GM19351 (cell line): ENCODE measurements at regions not wholly inside any gene's neighbourhood (a gene's known extent, or its start where the extent isn't known, plus 50 kb on each side); places are given as distances from the start of the nearest gene placed in this dataset.
"Not testable (repeated sequence)": the region's sequence is repeated elsewhere in the genome, so short reads cannot be mapped to it uniquely, and the experiment has no call there.

Experiments used
- ATAC-seq: cut with Tn5 transposase; IDR thresholded peaks from one replicate; pipeline ENCODE4 v1.9.1; 2021; ENCODE audit warnings: mild to moderate bottlenecking, moderate library complexity; ENCODE audit not compliant: unreplicated experiment

DNA sequence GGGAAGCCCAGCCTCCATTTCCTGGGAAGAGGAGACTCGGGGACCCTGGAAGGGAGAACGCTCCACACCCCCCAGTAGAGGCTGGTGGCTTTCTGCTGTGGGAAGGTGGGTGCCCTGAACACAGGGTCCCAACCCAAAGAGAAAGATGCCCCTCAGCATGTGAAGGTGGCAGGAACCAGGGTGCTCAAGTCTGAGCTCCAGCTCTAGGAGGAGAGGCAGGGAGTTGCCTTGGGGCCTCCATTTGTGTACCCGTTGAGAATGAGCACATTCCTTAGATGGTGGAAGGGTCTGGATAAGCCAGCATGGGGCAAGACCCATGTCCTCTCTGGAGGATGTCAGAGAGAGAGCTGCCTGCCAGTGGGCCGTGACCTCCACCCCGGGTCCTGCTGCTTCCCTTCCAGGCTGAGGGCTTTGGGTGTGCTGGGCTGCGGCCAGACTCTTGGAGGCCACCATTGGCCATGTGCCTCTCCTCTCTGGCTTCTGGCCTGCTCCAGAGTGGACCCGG lies 212.4 kb downstream of the TBC1D2B start:
- ATAC-seq = no peak

GRCh38 chr15:77864211-77865105 lies 213.1 kb downstream of the TBC1D2B start:
- no peak for ATAC-seq

GRCh38 chr15:77863491-77864105 lies 213.9 kb downstream of the TBC1D2B start:
- ATAC-seq = no peak

DNA sequence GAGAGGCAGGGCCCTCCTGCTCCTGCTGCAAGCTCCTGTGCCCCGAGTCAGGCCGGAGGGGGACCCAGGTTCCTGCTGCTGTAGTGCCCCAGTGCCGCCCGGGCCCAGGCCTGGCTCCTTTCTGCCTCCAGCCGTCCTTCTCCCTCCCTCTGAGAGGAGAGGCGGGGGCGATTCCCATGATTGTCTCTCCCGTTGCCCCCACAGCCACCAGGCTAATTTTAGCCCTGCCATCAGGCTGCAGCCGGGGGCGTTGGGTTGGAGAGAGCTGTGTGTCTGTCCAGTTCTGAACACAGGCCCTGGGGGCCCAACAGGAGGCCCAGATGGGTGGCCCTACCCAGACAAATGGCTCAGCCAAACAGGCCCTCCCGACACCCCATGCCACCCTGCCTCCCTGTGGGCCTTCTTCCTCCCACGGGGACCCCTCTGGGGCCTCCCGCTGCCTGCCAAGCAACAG lies 214.8 kb downstream of the TBC1D2B start:
- no peak for ATAC-seq

GRCh38 chr15:77861997-77862635 lies 215.4 kb downstream of the TBC1D2B start:
- not testable (repeated sequence) for ATAC-seq

DNA sequence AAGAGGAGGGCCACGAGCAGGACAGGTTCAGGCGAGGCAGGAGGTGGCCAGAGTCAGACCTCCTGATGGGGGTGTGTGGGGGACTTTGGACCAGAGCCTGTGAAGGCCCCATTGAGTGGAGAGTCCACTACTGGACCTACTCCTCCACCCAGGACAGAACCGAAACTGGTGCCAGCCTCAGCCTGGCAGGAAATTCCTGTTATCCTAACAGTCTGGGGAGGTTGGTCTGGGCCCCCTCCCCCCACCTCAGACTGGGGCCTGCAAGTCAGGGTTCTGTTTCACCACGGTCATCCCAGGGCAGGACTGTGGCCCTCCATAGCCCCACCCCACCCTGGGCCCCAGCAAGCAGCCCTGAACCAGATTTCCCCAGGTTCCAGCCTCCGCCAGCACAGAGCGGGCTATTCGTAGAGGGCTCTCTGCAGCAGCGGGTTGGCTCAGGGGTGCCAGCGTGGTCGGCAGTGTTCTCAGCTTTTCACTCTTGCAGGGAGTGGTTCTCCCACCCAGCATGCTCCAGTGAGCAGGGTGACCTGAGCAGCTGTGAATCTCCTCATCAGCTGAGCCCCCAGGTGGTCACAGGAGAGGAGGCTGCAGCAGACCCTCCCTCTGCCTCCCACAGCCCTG lies 217.3 kb downstream of the TBC1D2B start:
- ATAC-seq = no peak

DNA sequence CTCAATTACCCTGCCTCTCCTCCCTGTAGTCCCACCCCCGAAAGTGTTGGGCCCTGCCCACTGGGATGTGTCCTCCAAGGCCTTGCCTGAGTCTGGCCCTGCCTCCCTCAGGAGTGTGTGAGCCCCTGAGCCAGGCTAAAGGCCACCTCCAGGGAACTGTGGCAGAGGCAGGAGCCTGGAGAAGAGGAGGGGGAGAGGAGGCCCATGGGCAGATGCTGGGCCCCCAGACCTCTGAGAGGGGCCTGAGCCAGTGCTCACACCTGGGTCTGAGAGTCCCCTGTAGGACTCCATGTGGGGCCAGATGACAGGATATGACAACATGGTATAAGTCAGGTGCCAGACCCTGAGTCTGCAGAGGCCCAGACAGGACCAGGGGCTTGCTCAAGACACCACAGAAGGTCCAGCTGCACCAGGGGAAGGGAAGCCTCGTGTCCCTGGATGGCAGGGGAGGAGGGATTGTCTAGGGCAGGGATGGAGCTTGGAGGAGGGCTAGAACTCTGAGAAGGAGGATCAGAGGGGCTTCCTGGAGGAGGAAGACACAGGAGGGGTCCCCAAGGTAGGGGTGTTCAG lies 217.9 kb downstream of the TBC1D2B start:
- no peak for ATAC-seq

DNA sequence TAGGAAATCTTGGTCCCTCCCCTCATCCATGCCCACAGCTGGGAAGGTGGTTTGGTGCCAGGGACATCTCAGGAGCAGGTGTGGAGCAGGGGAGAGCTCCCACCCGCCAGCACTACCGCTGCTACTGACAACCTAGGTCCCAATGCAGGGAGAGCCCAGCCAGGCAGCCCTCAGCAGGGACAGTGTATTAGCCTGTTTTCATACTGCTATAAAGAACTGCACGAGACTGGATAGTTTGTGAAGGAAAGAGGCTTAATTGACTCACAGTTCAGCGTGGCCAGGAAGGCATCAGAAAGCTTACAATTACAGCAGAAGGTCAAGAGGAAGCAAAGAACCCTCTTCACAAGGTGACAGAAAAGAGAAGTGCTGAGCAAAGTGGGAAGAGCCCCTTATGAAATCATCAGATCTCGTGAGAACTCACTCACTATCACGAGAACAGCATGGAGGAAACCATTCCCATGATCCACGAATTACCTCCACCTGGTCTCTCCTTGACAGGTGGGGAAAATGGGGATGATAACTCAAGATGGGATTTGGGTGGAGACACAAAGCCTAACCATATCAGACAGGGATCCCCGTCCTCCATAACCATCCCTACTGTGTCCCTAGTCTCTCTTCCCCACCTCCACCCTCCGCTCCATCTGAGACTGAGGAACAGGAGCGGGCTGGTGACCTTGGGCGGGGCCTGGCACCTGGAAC lies 218.6 kb downstream of the TBC1D2B start:
- no peak for ATAC-seq

DNA sequence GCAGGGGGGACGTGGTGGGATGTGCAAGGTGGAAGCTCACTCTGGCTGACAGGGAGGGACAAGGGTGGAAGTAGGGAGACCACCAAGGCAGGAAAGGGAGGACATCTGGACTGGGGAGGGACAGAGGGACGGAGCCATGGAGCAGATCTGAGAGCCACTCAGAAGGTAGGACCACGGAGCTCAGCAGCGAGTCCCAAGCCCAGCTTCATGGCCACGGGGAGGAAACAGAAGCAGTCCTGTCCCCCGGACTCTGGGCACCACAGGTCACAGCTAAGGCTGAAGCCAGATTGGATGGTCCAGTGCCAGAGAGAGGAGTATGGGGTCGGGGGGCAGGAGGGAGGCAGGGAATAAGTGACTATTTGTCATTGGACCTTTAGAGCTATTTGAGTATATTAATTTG lies 220.1 kb downstream of the TBC1D2B start:
- ATAC-seq = no peak

DNA sequence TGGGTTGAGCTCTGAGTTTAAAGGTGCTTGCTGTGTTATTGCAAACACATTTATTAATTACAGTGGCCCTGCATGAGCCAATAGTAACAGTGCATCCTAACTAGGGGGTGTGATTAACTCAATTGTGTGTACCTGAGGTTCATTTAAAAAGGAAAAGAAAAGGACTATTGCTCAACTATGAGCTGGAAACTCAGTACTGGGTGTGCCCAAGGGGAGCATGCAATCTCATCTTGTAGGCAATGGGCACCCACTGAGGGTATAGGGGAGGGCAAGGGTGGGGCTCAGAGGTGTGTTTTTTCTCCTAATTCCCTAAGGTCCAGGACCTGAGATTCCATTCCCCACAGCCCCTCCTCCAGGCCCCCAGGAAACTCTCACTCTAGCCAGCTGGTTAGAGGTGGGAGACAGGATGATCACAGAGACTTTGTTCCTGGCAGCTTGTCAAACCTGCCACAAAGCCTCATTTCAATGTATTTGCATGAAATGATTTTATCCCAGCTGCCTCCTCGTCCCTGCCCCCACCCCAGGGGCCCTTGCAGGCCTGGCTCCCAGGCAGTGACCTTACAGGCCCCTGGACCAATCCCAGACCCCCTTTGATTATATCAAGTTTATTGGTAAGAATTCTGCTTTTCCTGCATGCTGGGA lies 220.7 kb downstream of the TBC1D2B start:
- no peak for ATAC-seq

GRCh38 chr15:77855871-77856270 lies 221.6 kb downstream of the TBC1D2B start:
- no peak for ATAC-seq

DNA sequence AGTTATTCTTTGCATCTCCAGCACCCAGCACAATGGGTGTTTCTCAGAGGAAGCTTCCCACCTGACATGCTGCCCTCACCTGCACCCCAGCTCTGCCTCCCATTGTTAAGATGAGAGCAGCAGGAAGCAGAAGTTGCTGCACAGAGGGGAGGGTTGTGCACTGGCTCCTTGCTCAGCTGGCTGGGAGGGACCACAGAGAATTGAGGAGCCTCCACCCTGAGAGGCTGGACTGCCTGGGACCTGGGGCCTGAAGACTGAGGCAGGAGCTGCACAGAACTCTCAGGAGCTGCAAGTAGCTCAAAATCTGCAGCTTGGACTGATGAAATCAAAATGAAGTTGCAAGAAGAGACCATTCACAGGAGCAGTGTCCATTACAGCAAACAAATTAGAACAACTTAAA lies 222.3 kb upstream of the LINGO1 start:
- no peak for ATAC-seq

DNA sequence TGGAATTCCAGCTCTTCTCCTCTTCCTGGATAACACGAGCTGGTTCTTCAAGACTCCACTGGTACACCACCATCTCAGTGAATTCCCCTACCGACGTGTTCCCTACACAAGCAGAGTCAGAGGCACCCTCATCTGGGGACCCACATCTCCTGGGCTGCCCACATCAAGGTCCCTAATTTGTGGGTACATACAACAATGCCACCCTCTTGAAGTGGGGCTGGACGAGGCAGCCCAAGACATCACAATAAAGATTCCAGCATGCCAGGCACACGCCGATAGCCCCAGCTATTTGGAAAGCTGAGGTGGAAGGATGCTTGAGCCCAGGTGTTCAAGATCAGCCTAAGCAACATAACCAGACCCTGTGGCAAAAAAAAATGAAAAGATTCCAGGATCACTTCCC lies 221.2 kb upstream of the LINGO1 start:
- no peak for ATAC-seq

GRCh38 chr15:77853008-77853328 lies 220.3 kb upstream of the LINGO1 start:
- no peak for ATAC-seq

DNA sequence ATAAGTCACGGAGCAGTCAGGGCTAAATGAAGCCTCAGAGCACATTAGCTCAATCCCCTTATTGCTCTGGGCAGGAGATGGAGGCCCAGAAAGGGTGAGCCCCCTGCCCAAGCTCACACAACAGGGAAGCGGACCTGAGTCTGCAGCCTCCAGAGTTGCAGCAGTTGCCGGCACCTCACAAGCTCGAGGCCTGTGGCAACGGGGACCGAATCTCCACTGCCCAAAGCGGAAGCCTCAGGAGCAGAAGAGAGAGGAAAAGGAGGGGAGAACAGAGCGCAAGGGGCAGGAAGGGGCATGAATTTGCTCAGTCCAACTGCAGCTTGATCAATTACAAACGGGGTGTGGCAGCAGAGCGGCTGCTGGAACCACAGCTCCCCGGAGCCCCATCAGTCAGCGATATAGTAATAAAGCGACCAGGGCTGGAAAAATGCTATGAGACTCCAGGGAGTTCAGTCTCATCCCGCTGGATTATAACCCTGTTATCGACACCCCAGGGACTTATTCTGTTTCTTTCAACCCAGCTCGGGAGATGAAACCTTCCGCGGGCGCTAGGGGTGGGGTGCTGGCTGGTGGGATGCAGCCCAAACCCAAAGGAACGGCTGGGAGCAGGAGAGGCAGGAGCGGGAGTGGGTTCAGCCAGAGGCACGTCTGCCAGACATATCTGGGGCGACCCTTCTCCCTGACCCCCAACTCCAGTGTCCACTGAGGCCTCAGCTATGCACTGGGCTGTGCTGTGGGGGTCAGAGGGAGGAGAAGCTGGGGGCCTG lies 219.7 kb upstream of the LINGO1 start:
- ATAC-seq = no peak

- ATAC-seq = no peak
Measured at GRCh38 chr15:77851691-77852090, 219.0 kb upstream of the LINGO1 start.

GRCh38 chr15:77851086-77851485 lies 218.4 kb upstream of the LINGO1 start:
- no peak for ATAC-seq

GRCh38 chr15:77846986-77847385 lies 214.3 kb upstream of the LINGO1 start:
- no peak for ATAC-seq

DNA sequence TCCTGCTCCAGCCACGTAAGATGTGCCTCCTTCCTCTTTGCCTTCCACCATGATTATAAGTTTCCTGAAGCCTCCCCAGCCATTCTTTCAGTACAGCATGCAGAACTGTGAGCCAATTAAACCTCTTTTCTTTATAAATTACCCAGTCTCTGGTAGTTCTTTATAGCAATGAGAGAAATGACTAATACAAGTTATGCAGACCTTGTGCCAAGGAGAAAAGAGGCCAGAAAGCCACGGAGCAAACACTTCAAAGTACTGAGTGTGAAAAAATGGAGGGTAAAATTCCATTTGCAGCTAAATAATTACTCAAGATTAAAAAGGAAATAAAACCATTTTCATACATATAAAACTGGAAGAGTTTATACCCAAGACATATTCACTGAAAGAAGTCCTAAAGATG lies 213.6 kb upstream of the LINGO1 start:
- no peak for ATAC-seq
